HG02981 (cell line): ENCODE measurements at regions not wholly inside any gene's neighbourhood (a gene's known extent, or its start where the extent isn't known, plus 50 kb on each side); places are given as distances from the start of the nearest gene placed in this dataset.
"Not testable (repeated sequence)": the region's sequence is repeated elsewhere in the genome, so short reads cannot be mapped to it uniquely, and the experiment has no call there.

Experiments
- ATAC-seq: cut with Tn5 transposase; IDR thresholded peaks from one replicate; pipeline ENCODE4 v1.9.1; 2021; ENCODE audit warnings: mild to moderate bottlenecking, moderate library complexity; ENCODE audit not compliant: unreplicated experiment

DNA sequence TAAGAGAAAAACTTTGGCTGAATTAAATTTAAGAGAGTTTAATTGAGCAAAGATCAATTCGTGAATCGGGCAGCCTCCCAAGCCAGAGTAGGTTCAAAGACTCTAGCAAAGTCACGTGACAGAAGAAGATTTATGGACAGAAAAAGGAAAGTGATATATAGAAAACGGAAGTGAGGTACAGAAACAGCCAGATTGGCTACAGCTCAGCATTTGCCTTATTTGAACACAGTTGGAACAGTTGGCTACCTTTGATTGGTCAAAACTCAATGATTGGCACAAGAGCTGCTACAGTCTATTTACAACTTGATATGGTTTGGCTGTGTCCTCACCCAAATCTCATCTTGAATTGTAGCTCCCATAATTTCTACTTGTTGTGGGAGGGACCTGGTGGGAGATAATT lies 102.6 kb downstream of the PLG start:
- ATAC-seq: no peak

DNA sequence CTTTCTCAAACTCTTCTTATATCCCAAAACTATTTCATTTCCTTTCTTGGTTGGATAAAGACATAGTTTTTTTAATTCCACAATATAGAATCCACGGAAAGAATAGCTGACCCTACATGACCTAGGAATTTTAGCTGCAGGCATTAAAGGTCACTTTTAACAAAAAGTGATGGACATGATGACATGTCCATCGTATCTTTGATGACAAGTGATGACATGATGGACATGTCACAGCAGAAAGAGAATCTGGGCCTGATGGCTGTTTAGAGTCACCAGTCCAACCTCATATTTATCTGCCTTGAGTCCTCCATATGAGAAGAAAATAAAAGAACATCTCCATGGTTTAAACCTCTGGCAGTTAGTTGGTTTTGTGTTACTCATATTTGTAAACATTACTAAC lies 106.2 kb downstream of the PLG start:
- no peak for ATAC-seq

DNA sequence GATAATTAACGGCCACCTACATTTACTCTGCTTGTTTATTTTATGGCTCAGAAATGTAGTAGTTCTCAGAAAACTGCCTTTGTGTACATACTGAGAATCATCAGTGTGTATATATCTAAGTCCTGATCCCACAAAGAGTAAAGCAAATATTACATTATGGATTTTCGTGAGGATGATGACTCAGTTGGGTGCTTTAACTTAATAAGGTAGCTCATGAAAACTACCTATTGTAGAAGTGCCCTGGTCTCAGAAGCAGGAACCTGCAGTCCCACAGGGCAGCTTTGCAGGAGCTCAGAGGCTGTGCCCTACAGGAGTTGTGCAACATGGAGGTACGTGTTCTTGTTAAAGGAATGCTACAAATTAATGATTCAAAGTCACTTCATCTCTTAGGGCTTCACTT lies 108.2 kb downstream of the PLG start:
- ATAC-seq: no peak

DNA sequence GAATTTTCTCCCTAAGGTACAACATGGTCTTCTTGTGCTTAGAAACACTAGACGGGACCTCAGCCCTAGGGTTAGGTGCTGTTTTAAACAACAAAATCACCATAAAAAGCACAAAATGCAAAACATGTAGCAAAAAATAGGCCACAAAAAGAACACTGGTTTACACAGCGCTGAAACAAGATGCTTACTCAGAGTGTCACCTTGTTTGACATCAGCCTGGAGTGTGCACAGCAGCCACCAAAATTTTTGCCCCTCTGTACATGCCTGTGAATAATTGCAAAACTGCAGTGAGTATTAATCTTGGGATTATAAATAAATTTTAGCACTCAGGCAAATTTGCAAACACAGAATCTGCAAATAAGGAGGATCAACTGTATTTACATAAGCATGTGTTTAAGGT lies 110.1 kb downstream of the PLG start:
- ATAC-seq: no peak

DNA sequence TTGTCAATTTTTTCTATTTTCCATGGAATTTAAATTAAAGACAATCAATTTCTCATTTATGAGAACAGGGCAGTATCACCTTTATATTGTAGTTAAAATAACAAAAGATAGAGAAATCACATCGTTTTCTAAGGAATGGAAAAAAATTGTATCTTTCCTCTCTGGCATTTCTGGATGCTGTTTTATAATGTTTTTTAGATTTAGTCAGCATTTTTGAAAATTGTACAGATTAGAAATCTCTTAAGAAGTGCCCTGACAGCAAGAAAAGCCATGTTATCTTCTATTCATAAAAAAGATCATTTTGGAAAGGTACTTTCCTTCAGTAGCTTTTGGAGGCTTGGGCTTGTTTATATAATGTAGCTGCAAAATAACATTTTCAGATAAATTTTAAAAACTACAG lies 116.9 kb downstream of the PLG start:
- no peak for ATAC-seq

DNA sequence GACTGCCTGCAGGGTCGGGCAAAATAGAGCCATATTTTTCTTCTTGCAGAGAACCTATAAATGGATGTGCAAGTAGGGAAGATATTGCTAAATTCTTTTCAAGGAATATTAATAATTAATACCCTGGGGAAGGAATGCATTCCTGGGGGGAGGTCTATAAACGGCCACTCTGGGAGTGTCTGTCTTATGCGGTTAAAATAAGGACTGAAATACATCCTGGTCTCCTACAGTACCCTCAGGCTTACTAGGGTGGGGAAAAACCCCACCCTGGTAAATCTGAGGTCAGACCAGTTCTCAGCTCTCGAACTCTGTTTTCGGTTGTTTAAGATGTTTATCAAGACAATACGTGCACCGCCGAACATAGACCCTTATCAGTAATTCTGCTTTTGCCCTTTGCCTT lies 118.6 kb downstream of the PLG start:
- ATAC-seq: not testable (repeated sequence)

DNA sequence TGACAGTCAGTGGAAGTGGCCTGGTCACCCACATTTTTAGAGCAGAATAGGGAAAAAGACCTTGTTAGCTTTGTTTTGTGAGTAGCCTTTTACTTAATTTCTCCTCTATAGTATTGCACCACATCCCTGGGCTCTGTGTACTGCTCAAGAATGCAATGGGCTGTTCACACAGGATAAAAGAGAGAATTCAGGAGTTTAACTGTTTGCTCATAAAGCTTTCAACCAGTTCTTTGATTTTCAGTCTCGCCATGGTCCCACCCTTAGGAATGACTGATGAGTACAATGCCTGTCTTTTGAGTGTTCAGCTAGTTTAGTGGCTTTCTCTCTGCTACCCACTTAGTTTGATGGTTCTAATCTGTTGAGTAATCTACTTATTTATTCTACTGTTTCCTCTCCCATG lies 129.7 kb downstream of the PLG start:
- no peak for ATAC-seq

DNA sequence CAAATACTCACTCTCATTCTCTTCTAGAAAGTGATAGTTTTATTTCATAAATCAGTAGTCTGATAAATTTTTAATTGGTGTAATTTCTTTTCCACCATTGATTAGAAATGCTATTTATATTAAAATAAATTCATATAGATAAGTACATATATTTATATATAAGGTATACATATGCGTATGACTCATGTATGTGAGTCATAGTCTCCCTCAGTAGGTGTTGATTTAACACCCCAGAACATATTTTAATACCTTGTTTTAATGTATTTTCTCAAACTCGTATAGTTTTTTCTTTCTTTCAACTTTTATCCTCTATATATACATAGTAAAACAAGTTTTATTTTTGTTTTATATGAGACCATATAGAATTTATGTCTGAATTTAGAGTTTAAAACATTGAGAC lies 130.4 kb downstream of the PLG start:
- no peak for ATAC-seq

DNA sequence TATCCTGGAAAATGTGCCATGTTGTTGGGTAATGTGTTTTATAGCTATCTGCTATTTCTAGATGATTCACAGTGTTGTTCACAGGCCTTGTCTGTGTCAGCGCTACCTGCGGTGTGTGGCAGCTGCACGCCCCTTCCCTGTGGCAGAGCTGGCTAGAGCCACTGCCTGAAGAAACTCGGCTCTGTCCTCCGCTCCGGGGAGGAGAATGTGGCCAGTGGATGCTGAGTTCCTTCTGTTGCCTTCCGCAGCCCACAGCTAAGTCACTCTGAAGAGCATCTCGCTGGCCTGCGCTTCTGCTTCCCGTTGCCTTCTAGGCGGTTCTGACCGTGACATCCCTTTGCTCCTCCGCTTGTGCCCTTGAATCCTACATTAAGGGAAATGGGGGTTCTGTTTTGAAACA lies 135.1 kb downstream of the PLG start:
- no peak for ATAC-seq

DNA sequence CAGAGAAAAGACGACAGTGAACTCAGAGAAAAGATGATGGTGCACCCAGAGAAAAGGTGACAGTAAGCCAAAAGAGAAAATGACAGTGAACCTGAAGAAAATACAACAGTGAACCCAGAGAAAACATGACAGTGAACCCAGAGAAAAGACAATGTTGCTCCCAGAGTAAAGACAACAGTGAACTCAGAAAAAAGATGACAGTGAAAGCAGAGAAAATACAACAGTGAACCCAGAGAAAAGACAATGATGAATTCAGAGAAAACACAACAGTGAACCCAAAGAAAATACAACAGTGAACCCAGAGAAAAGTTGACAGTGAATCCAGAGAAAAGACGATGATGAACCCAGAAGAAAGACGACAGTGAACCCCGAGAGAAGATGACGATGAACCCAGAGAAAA lies 140.5 kb upstream of the MAP3K4 start:
- ATAC-seq: no peak

DNA sequence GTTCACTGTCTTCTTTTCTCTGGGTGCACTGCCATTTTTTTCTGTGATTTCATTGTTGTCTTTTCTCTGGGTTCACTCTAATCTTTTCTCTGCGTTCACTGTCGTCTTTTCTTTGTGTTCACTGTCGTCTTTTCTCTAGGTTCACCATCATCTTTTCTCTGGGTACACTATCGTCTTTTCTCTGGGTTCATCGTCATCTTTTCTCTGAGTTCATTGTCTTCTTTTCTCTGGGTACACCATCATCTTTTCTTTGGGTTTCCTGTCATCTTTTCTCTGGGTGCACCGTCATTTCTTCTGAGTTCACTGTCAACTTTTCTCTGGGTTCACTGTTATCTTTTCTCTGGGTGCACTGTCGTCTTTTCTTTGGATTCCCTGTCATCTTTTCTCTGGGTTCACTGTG lies 137.6 kb upstream of the MAP3K4 start:
- ATAC-seq: no peak

DNA sequence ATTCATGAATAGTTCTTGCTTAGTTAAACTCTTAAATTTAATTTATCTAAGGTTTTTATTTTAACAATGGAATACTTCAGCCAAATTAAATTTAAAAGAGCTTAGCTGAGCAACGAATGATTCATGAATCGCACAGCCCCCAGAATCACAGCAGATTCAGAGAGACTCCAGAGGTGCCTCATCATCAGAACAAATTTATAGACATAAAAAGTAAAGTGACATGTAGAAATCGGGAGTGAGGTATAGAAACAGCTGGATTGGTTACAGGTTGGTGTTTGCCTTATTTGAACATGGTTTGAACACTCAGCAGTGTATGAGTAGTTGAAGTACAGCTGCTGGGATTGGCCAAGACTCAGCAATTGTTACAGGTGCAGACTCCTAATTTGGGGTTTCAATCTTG lies 132.7 kb upstream of the MAP3K4 start:
- no peak for ATAC-seq

DNA sequence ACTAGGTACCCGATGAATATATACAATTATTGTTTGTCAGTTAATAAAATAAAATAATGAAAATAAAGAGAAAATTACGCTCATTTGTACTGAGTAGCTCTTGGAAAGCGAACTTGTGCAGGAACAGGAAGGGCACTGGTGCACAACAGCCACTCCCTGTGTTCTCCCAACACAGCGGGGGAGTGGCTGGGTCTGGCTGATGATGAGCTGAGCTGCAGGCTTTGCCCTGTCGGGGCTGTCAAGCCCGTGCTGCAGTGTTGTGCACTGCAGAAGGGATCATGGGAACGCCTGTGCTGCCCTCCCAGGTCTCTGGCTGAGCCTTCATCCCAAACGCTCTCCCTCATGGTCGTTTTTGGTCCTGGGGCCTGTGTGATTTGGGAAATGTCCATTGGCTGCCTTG lies 131.7 kb upstream of the MAP3K4 start:
- no peak for ATAC-seq

DNA sequence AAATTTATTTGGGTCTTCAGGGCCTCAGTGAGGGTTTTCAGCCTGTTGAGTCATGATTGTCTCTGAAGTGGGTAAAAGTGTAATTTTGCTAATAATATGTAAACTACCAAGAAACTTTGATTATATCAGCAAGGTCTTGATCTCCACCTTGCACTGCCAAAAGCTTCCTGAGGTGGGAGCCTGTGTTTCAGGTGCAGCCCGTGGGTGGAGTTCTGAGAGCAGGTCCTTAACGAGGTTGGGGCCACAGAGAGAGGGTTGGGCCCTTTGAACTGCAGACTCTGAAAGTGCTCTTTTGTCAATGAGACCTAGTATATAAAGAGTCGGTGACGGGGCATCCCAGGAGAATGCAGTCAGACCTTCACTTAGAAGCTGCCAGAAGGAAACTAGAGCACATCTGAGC lies 129.7 kb upstream of the MAP3K4 start:
- ATAC-seq: no peak

DNA sequence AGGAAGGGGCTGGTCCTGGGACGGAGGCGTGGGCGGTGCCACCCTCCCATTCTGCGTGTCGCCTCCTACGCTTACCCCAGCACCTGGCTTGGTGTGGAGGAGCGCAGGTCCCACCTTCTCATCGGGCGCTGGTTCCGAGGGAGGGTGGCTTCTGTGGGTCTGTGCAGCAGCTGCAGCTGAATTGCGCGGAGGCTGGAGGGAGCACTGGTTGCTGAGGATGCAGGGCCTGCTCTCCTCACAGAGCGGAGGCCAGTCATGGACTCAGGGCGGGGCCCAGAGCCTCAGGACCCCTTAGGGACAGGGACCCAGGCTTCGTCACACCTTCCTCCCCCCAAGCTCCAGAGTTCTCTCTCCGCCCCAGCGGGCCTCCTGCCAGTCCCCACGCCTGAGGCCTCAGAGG lies 127.8 kb upstream of the MAP3K4 start:
- ATAC-seq: no peak

DNA sequence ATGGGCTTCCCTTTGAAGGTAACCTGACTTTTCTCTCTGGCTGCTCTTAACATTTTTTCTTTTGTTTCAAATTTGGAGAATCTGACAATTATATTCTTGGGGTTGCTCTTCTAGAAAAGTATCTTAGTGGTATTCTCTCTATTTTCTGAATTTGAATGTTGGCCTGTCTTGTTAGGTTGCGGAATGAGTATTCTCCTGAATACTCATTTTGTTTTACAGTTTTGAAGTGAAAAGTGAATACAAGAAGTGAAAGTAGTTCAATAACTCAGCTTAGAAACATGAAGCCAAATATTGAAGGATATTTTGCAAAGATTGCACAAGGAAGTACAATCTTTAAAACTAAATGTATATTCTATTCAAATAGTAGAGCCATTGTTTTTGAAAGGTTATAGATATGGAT lies 120.2 kb upstream of the MAP3K4 start:
- ATAC-seq: no peak

DNA sequence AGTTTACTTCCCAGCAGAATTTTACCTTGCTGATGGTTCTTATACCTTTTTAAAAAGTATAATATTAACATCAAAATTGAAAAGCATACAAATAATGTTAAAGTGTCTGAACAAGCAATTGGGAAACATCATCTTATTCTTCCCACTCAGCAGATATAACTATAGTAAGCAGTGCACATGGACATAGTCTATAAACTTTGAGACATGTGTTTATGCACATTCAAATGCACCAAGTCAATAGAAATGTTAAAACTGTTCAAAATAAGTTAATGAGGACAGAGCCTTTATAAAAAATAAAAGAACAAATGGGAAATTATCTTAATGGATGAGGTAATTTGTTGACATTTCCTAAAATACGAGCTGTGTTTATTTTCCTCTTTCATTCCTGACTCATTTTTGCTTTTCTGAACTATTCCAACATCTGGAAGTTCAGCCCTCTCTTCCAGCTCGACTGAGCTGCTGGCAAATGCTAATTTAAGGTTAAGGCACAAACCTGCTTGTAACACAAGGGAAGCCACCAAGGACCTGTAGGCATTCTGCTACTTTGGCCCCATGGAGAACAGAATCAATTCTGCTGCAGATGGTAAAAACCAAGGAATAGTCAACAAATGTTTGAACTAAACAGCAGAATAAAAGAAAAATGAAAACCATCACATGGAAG lies 110.3 kb upstream of the MAP3K4 start:
- ATAC-seq: no peak

DNA sequence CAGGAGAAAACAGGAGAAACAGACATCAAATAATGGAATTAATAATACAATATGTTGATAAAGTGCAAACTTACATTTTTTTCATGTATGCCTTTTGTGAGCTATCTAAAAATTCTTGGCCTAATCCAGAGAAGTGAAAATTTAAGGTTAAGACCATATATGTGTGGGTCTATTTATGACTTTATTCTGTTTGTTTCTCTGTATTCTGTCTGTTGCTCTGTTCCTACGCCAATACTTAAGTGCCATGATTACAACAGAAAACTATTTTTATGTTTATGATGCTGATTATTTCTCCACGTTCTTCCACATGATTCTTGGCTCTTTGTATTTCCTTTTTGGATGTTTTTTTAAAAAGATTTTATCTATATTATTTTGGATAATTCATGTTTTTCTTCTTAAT lies 109.6 kb upstream of the MAP3K4 start:
- no peak for ATAC-seq

DNA sequence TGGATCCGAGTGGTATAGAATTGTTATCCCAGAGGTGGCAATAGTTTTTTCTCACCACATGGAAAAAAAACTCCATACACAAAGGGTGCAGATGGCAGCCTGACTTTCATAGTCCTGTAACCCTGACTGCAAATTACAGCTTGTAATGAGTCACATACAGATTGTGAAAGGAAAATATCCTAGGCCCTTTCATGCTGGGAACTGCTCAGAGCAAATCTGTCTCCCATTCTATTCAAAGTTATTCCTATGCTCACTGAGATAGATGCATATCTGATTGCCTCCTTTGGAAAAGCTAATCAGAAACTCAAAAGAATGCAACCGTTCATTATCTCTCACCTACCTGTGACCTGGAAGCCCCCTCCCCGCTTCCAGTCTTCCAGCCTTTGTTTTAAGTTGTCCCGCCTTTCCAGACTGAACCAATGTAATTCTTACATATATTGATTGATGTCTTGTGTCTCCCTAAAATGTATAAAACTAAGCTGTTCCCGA lies 108.7 kb upstream of the MAP3K4 start:
- ATAC-seq: no peak

DNA sequence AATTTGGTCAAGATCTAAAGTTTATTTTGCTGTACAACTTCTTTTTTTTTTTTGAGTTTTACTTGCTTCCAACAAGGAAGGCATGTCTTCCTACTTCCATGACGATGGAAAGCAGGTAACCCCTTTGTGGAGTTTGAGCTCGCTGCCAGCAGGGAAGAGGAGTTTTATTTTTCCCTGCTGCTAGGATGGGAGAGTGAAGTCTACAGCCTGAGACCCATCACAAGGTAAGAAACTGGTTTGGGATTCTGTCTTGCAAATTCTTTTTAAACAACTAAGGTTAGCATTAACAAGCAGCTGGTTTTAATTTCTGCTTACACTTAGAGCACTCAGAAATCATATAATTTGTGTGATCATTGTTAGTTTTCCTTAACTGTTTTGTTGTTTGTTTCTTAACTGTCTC lies 108.0 kb upstream of the MAP3K4 start:
- no peak for ATAC-seq

DNA sequence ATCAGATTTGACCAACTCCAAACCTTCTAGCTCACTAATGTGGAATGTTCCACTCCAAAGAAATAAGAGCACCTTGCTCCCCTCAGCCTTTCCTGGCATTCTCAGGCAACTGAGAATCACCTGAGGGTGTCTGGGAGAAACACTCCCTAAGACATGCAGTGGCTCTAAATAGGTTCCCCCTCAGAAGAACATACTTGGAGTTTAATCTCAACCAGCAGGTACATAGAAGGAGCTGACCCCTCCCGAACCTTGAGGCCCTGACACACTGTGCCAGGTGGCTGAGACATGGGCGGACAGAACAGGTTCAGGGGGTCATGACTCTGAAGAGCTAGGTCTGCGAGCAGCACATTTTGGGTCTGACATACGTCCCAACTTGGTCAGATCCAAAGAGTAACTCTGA lies 107.6 kb upstream of the MAP3K4 start:
- no peak for ATAC-seq

DNA sequence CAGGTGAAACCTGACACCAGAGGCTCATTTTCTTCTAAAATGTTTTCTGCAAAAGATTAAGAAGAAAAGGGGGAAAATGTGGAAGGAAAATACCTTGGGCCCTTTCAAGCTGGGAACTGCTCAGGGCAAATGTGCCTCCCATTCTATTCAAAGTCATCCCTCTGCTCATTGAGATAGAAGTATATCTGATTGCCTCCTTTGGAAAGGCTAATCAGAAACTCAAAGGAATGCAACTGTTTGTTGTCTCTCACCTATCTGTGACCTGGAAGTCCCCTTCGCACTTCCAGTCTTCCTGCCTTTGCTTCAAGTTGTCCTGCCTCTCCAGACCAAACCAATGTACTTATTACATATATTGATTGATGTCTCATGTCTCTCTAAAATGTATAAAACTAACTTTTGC lies 102.4 kb upstream of the MAP3K4 start:
- ATAC-seq: not testable (repeated sequence)

DNA sequence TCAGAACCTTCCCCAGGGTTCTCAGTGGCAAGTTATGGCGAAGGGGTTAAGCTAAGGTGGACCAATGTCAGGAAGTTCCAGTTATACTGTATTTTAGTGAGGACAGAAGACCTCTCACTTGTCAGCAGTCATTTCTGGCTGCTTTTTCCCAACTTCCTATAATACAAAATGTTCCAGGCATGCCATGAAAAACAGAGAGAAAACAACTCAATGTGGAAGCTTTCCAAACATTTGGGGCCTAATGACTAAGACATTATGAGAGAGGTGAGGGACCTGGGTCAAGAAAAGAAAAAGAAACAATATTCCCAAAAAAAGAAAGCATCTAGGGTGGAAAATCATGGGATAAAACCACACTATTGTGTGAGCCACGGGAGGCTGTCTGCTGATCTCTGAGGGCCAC lies 99.9 kb upstream of the MAP3K4 start:
- ATAC-seq: no peak
